Osteocyte (in vitro differentiated cells): ENCODE measurements at regions not wholly inside any gene's neighbourhood (a gene's known extent, or its start where the extent isn't known, plus 50 kb on each side); places are given as distances from the start of the nearest gene placed in this dataset.

Experiments used
- DNase-seq: peaks from one replicate; pipeline ENCODE4 v3.0.0; 2021; ENCODE audit warnings: mixed read lengths; ENCODE audit not compliant: unreplicated experiment; ENCODE audit errors: extremely low spot score
- H3K27ac Mint-ChIP-seq: one replicate; pipeline ENCODE4 v1.8.0; 2021; ENCODE audit warnings: mild to moderate bottlenecking, mixed read lengths; ENCODE audit not compliant: unreplicated experiment
- H3K27me3 Mint-ChIP-seq: one replicate; pipeline ENCODE4 v1.8.0; 2021; ENCODE audit warnings: mixed read lengths; ENCODE audit not compliant: unreplicated experiment
- H3K36me3 Mint-ChIP-seq: one replicate; pipeline ENCODE4 v1.8.0; 2021; ENCODE audit warnings: mixed read lengths; ENCODE audit not compliant: unreplicated experiment
- H3K4me1 Mint-ChIP-seq: one replicate; pipeline ENCODE4 v1.8.0; 2021; ENCODE audit warnings: mixed read lengths; ENCODE audit not compliant: unreplicated experiment
- H3K4me3 Mint-ChIP-seq: one replicate; pipeline ENCODE4 v1.8.0; 2021; ENCODE audit warnings: mild to moderate bottlenecking, moderate library complexity, mixed read lengths; ENCODE audit not compliant: unreplicated experiment
- H3K9me3 Mint-ChIP-seq: one replicate; pipeline ENCODE4 v1.8.0; 2021; ENCODE audit warnings: mixed read lengths; ENCODE audit not compliant: unreplicated experiment
- CTCF ChIP-seq: fragments of 200-600 bp; sonication (generic); IDR thresholded peaks from 2 replicates; pipeline ENCODE4 v1.5.0; 2021; ENCODE audit warnings: antibody characterized with exemption, mild to moderate bottlenecking, moderate library complexity

- H3K4me1 Mint-ChIP-seq: no peaks in the 10 kb centered on the region
- H3K27me3 Mint-ChIP-seq: no peaks in the 10 kb centered on the region
- H3K9me3 Mint-ChIP-seq: no peaks in the 10 kb centered on the region
- H3K36me3 Mint-ChIP-seq: no peaks in the 10 kb centered on the region
- H3K4me3 Mint-ChIP-seq: no peak overlapping the region
- DNase-seq: no peak
- H3K27ac Mint-ChIP-seq: no peak overlapping the region
- no peak for TF ChIP-seq CTCF
Observed at GRCh38 chr3:82281205-82281604, 519.8 kb upstream of the GBE1 start.

GRCh38 chr3:82276992-82277391 is 515.5 kb upstream of the GBE1 start:
- H3K9me3 Mint-ChIP-seq: peaks cover 4% of the 10 kb centered on the region
- no peaks in the 10 kb centered on the region for H3K4me1 Mint-ChIP-seq
- H3K36me3 Mint-ChIP-seq: no peaks in the 10 kb centered on the region
- H3K27ac Mint-ChIP-seq: no peak overlapping the region
- no peak for DNase-seq
- no peaks in the 10 kb centered on the region for H3K27me3 Mint-ChIP-seq
- H3K4me3 Mint-ChIP-seq: no peak overlapping the region
- TF ChIP-seq CTCF: no peak

- H3K36me3 Mint-ChIP-seq: no peaks in the 10 kb centered on the region
- no peak for DNase-seq
- H3K9me3 Mint-ChIP-seq: peaks cover 14% of the 10 kb centered on the region
- no peak overlapping the region for H3K4me3 Mint-ChIP-seq
- no peaks in the 10 kb centered on the region for H3K4me1 Mint-ChIP-seq
- no peak for TF ChIP-seq CTCF
- no peak overlapping the region for H3K27ac Mint-ChIP-seq
- H3K27me3 Mint-ChIP-seq: no peaks in the 10 kb centered on the region
Observed at GRCh38 chr3:82274897-82275296, 513.5 kb upstream of the GBE1 start.

GRCh38 chr3:82265747-82266146 is 504.3 kb upstream of the GBE1 start:
- Mint-ChIP-seq H3K4me1 (no peaks in the 10 kb centered on the region), H3K36me3 (no peaks in the 10 kb centered on the region), H3K9me3 (no peaks in the 10 kb centered on the region), H3K4me3 (no peak overlapping the region), H3K27me3 (peaks cover 3% of the 10 kb centered on the region), H3K27ac (no peak overlapping the region)
- DNase-seq: no peak
- no peak for TF ChIP-seq CTCF

GRCh38 chr3:82262193-82262592 is 500.7 kb upstream of the GBE1 start:
- TF ChIP-seq CTCF: no peak
- Mint-ChIP-seq H3K36me3 (no peaks in the 10 kb centered on the region), H3K4me1 (no peaks in the 10 kb centered on the region), H3K27ac (no peak overlapping the region), H3K4me3 (no peak overlapping the region), H3K9me3 (no peaks in the 10 kb centered on the region), H3K27me3 (no peaks in the 10 kb centered on the region)
- no peak for DNase-seq
